GM19455 (cell line): ENCODE measurements at regions not wholly inside any gene's neighbourhood (a gene's known extent, or its start where the extent isn't known, plus 50 kb on each side); places are given as distances from the start of the nearest gene placed in this dataset.
"Not testable (repeated sequence)": the region's sequence is repeated elsewhere in the genome, so short reads cannot be mapped to it uniquely, and the experiment has no call there.

Source experiments
- ATAC-seq: cut with Tn5 transposase; IDR thresholded peaks from one replicate; pipeline ENCODE4 v1.9.1; 2021; ENCODE audit not compliant: unreplicated experiment

GRCh38 chr6:85041376-85041775 lies 277.0 kb upstream of the TBX18 start:
- no peak for ATAC-seq

GRCh38 chr6:85037221-85037620 lies 272.8 kb upstream of the TBX18 start:
- ATAC-seq, result no peak

GRCh38 chr6:85035766-85036165 lies 271.4 kb upstream of the TBX18 start:
- no peak for ATAC-seq

DNA sequence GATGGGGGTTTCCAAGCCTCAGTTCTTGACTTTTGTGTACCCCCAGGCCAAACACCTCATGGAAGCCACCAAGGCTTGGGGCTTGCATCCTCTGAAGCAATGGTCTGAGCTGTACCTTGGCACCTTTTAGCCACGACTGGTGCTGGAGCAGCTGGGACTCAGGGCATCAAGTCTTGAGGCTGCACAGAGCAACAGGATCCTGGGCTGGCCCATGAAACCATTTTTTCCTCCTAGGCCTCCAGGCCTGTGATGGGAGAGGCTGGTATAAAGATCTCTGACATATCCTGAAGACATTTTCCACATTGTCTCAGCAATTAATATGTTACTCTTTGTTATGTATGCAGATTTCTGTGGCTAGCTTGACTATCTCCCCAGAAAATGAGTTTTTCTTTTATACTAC lies 269.1 kb upstream of the TBX18 start:
- no peak for ATAC-seq

- no peak for ATAC-seq
Observed at GRCh38 chr6:85026021-85026420, 261.6 kb upstream of the TBX18 start.

DNA sequence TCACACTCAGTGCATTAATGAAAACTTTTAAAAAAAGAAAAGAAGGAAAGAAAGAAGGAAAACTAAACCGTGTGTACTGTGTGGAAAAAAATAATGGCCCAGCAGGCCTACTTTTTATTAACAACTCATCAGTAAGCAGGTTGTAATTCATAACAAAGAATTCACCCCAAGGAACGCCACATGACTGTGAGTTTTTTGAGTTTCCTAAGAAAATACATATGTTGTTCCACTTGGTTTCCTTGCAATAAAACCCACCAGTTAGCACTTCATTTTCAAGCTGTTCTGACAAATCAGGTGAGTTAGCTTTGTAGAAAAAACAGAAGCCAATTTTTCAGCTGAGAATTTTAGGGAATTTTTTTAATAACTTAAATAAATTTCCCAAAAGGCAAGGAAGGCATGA lies 259.3 kb upstream of the TBX18 start:
- no peak for ATAC-seq

- no peak for ATAC-seq
Observed at GRCh38 chr6:85017352-85017751, 253.0 kb upstream of the TBX18 start.

GRCh38 chr6:85016726-85017125 lies 252.3 kb upstream of the TBX18 start:
- no peak for ATAC-seq

DNA sequence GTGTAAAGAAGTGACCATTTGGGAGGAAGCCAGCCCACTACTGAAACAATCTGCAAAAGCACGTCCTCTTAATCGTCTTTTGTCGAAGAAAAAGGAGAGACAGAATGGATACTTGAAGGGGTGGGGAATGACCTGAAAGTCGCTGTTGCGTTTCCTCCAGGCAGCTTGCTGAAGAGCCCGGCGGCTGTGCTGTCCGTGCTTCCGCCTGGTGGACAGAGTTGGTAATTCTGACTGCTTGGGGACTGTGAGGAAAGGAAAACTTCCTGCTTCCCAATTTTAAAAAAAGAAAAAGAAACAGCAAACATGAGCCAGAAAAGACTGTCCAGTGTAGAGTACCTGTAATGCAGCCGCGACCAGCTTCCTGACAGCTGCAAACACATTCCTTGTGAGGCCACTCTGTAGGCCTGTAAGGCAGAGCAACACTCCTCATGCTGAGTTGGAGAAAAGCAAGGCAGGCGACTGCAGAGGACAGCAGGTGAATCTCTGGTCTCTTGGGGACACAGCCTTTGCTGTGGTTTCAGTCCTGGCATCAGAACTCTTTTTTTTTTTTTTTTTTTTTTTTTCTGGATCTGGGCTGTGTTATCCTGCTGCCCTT lies 251.1 kb upstream of the TBX18 start:
- ATAC-seq, result no peak

GRCh38 chr6:85010865-85011264 lies 246.5 kb upstream of the TBX18 start:
- no peak for ATAC-seq

- no peak for ATAC-seq
Observed at GRCh38 chr6:85008296-85009009, 244.1 kb upstream of the TBX18 start.

DNA sequence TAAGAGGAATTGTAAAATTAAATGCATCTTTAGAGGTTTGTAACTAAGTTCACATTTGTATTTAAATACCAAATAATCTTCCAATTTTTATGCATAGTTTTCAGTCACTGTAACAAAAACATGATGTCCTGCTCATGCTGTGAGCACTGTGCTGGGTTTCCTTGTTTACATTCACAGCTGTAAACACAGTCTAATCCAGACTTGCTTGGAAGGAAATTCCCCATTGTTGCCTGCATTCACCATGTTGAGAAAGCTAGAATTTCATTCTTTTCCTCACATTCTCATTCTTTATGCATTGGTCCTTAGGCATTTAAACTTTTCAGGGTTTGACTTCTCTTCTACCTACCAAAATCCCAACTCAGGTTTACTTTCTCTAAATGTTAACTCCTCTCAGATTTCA lies 242.0 kb upstream of the TBX18 start:
- ATAC-seq, result no peak

GRCh38 chr6:85005494-85005893 lies 241.1 kb upstream of the TBX18 start:
- ATAC-seq, result no peak

- no peak for ATAC-seq
Observed at GRCh38 chr6:85004361-85004995, 240.1 kb upstream of the TBX18 start.

DNA sequence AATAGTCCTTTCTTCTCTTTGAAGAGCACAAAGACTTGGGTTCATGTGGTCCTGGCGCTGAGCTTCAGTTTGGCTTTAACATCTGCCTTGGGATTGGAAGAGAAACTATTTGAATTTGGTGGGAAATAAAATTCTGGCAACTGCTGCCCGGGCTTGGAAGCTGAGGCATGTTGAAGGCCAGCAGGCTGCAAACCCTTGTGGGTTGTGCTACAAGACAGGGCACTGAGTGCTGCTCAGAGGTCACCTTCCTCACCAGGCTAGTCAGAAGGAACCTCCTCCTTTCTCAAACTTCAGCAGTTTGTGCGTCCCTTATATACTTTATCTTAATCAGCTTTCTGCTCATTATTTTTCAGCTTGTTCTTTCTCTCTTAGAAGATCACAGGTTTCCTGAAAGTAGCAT lies 238.4 kb upstream of the TBX18 start:
- ATAC-seq, result no peak

GRCh38 chr6:85000001-85000400 lies 235.6 kb upstream of the TBX18 start:
- ATAC-seq, result no peak

- no peak for ATAC-seq
Observed at GRCh38 chr6:84998223-84998622, 233.8 kb upstream of the TBX18 start.

DNA sequence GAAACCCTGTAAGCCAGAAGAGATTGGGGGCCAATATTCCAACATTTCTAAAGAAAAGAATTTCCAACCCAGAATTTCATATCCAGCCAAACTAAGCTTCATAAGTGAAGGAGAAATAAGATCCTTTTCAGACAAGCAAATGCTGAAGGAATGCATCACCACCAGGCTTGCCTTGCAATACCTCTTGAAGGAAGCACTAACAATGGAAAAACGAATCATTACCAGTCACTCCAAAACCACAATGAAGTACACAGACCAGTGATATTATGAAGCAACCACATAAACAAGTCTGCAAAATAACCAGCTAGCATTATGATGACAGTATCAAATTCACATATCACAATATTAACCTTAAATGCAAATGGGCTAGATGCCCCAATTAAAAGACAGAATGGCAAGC lies 224.4 kb upstream of the TBX18 start:
- not testable (repeated sequence) for ATAC-seq

GRCh38 chr6:84985490-84985889 lies 221.1 kb upstream of the TBX18 start:
- ATAC-seq, result not testable (repeated sequence)

GRCh38 chr6:84979541-84979940 lies 215.1 kb upstream of the TBX18 start:
- ATAC-seq, result no peak

DNA sequence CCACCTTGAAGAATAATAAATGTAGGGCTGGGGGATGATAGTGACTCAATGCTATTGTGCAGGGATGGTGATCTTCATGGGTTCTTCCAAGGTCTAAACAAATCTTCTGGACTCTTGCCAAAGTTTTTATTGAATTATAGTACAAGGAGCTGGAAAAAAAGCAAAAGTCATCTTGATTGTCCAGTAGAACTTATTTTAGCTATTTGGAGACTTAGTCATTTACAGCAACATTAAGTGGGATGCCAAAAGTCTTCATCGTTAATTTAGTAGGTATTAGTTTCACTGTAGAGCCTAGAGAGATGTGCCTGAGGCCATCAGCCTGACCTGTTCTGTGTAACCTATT lies 212.9 kb upstream of the TBX18 start:
- ATAC-seq, result no peak

GRCh38 chr6:84976526-84977362 lies 212.3 kb upstream of the TBX18 start:
- no peak for ATAC-seq
